C1 segment of cervical spinal cord (tissue), 14 donors: ENCODE measurements at regions not wholly inside any gene's neighbourhood (a gene's known extent, or its start where the extent isn't known, plus 50 kb on each side); places are given as distances from the start of the nearest gene placed in this dataset.
"Not testable (repeated sequence)": the region's sequence is repeated elsewhere in the genome, so short reads cannot be mapped to it uniquely, and the experiment has no call there.

Experiments
- DNase-seq, 14 donors: peaks; one replicate each; lab custom pipeline; 2025; lab: John Stamatoyannopoulos, UW

GRCh38 chr4:153936121-153936520 is 147.2 kb upstream of the SFRP2 start:
- no peak for DNase-seq

DNA sequence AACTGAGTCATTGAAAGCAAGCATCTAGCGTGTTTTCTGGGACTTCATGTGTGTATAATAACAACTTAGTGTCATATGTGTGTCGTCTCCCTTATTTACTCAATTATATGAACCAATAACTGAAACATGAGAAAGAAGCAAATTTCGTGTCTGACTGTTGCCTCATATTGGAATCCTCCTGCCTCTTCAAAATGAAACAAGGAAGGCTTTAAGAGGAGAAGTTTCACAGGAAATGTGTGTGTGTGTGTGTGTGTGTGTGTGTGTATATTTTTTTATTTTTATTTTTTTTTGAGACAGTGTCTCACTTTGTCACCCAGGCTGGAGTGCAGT is 145.8 kb upstream of the SFRP2 start:
- DNase-seq, result no peak

DNA sequence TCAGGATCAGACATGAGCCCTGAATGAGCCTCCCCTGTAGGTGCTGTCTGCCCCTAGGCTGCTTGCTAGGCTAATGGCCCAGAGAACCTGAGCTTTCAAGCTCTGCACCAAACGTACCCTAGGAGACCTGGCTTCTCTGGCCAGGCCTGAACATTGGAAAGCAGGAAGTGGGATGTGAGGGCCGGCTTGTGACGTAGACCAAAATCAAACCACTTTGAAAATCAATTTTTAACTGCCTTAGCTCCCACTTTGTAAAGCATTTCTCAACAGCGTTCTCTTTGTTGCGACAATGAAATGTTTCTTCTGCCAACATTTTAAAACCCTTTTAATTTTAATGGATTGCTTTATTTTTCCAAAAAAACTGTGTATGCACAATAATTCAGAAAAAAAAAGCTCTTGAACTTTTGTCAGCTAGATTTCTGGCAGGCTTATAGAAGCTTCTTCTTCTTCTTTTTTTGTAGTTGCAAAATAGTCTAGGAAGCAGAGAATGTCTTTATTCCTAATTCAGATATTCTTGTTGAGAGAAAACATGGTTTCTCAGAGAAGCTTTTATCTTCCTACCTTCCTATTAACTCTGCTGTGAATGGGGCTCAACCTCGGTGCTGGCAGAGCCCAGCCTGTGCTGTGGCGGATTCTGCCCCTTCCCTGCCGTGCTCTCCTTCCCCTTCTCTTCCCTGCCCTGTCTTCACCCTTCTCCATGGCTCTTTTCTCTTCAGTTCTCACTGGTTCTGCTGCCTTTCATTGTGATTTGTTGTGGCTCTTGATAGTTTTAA is 145.2 kb upstream of the SFRP2 start:
- DNase-seq, result peak in 1 of 14 donors; percentile 14

GRCh38 chr4:153931804-153932203 is 142.9 kb upstream of the SFRP2 start:
- no peak for DNase-seq

GRCh38 chr4:153929675-153930074 is 140.8 kb upstream of the SFRP2 start:
- DNase-seq, result peak in 3 of 14 donors; percentile 13 to 28 (median 15)

DNA sequence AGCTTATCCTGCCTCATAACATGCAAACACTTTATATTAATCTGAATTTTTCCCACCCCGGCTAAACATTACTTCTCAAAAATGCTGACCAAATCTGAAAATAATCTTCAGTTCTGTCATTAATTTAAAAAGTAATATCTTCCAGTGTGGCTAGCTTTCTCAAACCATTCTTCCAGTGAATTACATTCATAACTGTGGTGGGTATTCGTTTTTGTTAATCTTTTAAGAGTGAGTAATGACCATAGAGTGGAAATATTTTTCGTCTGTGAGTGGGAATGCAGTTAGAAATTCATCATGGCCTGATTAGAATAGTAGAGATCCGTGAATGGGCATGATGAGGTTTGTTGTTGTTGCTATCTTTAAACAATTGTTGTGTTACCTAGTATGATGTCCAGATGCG is 138.6 kb upstream of the SFRP2 start:
- no peak for DNase-seq

DNA sequence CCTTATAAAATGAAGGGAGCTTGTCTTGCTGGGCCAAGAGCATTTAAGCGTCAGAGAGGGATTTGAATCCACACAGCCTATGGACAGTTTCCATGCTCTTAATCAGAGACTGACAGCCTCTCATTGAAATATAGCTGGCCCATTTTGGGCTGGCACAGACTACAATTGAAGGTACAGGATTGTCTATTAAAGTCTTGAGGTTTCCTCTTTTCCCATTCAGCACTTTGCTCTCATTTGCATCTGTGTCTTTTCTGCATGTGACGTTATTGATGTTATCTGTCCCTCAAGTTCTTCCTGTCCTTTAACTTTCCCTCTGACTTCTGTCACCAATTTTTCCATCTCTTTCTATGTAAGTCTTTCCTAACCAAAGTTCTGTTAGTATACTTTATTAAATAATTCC is 133.3 kb upstream of the SFRP2 start:
- DNase-seq, result no peak

- DNase-seq, result no peak
These were observed 130.8 kb upstream of the SFRP2 start for GRCh38 chr4:153919667-153920066.

GRCh38 chr4:153916273-153916755 is 127.4 kb upstream of the SFRP2 start:
- no peak for DNase-seq

- DNase-seq, result no peak
These were observed 123.4 kb upstream of the SFRP2 start for GRCh38 chr4:153912301-153912700.

- no peak for DNase-seq
These were observed 120.8 kb upstream of the SFRP2 start for GRCh38 chr4:153909672-153910071.

DNA sequence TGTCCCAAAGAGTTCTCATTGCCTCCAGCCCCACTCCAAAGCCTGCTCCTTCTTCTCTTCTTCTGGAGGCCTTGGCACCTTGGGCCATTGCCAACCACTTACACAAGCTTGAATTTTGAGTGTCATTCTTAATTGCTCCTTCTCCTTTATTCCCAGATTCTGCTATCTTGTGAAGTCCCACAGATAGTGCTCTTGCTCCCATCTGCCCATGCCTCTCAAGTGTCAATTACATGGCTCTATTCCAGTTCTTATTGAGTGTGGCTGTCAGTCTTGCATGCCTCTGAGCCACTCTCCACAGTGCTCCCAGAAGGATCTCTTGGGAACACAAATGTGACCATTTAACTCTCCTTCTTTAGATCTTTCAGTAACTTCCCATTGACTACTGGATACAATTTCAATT is 117.3 kb upstream of the SFRP2 start:
- DNase-seq, result no peak

GRCh38 chr4:153905231-153905630 is 116.3 kb upstream of the SFRP2 start:
- no peak for DNase-seq

GRCh38 chr4:153904011-153904410 is 115.1 kb upstream of the SFRP2 start:
- no peak for DNase-seq

DNA sequence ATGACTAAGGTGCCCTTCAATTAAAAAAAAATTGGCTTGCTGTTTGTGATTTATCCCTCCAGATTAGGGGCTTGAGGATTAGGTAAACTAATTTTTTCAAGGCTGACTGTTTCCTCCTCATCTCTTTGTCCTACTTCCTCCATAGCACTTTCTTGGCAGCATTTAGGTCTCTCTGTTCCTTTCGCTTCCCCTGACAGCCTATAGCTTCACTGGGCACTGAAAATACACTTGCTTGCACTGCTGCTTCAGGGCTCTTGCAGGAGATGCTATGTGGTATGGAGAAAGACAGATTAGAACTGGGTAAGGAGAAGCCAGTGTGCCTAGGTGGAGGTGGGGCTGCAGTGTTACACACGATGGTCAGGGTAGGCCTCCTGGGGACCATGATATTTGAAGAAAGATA is 112.3 kb upstream of the SFRP2 start:
- DNase-seq, result peak in 1 of 14 donors; percentile 10

DNA sequence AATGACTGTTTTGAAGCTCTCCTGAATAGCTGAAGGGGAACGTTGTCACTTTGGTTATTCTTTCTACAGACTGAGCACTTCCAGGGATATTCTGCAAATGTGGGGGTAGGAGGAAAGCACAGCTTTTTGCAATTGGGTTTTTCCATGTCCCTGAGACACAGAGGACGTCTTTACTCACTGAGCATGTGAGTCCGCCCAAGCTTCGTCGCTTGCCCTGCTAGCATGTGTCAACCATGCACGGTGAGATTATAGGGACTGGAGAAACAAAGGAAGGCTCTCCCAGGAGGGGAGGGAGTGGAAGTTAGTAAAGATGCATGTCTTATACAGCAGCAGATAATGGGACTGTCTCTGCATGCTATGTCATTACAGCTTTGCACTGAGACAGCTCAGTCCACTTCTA is 111.5 kb upstream of the SFRP2 start:
- DNase-seq, result no peak

DNA sequence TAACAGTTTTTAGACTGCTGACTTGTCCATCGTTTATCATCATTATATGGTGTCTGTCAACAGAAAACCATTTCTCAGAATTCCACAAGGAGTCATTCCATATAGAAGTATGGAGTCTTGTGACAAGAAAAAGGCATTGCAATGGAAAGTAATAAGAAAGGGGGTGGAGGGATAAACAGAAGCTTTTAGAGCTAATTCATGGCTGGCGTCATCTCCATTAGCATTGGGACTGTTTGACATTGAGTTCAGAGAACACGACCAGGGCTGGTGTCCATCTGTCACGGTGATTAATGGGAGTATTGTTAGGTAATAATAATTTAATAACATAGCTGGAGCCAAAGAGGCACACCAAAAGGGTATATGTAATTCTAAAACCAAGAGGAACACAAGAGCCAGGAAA is 101.9 kb upstream of the SFRP2 start:
- no peak for DNase-seq

DNA sequence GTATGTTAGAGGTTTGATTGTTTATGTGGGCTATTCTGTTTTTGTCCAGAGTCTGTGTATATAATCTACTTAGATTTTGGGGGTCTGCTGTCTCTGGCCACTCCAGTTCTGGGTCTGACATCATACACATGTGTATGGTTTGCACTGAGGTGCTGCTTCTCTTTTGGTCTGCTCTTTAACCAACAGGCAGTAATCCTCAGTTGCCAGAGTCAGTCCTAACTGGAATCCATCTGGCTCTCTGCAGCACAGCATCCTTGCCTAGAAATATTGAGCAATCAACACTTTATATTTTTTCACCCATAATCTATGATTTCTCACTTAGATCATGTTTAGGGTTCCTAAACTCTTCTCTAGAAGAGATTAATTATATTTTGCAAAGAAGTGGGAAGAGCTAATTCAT is 98.3 kb upstream of the SFRP2 start:
- no peak for DNase-seq

GRCh38 chr4:153884325-153884724 is 95.4 kb upstream of the SFRP2 start:
- no peak for DNase-seq

- no peak for DNase-seq
These were observed 92.1 kb upstream of the SFRP2 start for GRCh38 chr4:153880983-153881382.

- DNase-seq, result no peak
These were observed 89.0 kb upstream of the SFRP2 start for GRCh38 chr4:153877898-153878297.

DNA sequence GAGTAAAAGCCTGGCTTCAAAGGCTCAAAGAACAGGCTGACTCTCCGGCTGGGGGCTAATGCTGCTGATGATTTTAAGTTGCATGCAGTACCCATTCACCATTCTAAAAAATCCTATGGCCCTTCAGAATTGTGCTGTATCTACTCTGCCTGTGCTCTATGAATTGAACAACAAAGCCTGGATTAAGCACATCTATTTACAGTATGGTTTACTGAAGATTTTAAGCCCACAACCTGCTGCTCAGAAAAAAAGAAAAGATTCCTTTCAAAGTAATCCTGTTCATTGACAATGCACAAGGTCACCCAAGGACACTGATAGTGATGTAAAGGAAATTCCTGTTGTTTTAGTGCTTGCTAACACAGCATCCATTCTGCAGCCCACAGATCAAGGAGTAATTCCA is 84.9 kb upstream of the SFRP2 start:
- no peak for DNase-seq

DNA sequence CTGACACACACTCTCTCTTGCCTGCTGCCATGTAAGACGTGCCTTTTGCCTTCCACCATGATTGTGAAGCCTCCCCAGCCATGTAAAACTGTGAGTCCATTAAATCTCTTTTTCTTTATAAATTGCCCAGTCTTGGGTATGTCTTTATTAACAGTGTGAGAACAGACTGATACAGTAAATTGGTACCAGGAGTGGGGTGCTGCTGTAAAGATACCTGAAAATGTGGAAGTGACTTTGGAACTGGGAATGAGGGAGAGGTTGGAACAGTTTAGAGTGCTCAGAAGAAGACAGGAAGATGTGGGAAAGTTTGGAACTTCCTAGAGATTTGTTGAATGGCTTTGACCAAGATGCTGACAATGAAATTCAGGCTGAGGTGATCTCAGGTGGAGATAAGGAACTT is 77.9 kb upstream of the SFRP2 start:
- DNase-seq, result not testable (repeated sequence)

DNA sequence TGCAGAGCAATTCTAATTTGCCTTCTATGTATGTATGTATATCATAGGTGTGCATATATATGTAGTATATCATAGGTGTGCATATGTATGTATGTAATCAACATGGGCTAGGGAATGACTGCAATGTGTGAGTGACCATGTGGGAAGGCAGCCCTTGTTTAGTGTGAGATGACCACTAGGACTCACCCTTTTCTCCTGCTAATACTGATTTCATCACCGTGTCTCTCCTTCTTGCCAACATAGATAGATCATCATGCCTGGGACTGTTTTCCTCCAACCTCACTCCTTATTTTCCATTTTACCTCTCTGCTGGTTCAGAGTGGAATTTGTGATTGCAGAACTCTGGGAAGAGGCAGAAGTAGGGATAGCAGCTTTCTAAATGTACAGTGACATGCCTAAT is 63.6 kb upstream of the SFRP2 start:
- no peak for DNase-seq
